ENCODE measurements at regions not wholly inside any gene's neighbourhood (a gene's known extent, or its start where the extent isn't known, plus 50 kb on each side); places are given as distances from the start of the nearest gene placed in this dataset.

DNA sequence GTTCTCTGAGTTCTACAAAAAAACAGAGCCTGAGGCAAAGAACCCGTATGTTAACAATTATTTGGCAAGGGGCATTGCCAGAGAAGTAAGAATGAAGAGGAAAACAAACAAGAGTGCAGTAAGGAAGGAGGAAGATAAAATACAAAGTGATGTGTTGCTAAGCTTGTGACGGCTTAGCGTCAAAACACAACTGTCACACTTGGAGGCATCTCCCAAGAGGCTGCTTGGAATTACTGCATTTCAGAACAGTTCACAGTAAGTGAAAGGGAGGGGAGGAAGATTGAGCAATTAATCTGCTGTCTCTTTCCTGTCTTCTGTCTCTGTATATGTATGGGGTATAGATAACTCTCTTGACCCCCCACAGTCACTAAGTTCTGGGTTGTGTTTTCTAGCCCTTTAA is 1017.0 kb upstream of the TMPRSS15 start:
- Histone ChIP-seq H3K4me3 (ENCODE audit: insufficient read depth in 1 of 2, low read depth in 1 of 2, low read length in 2 of 2) (no peak overlapping the region), H2BK5ac (ENCODE audit: low read depth, low read length, poor library complexity, severe bottlenecking) (no peak overlapping the region), H3K27me3 (ENCODE audit: control insufficient read depth in 1 of 2, insufficient read depth in 1 of 2, low read length in 2 of 2) (no peaks in the 10 kb centered on the region), H3K27ac (ENCODE audit: low read length, poor library complexity, severe bottlenecking) (no peak overlapping the region), H3K23ac (ENCODE audit: low read length in 2 of 2) (no peak overlapping the region), H3K79me1 (replicated peaks; ENCODE audit: low read length, poor library complexity, severe bottlenecking) (no peaks in the 10 kb centered on the region), H3K18ac (ENCODE audit: low read depth in 1 of 2, low read length in 2 of 2) (no peak overlapping the region), H3K4me1 (ENCODE audit: control insufficient read depth, insufficient read depth, low read depth, low read length) (no peaks in the 10 kb centered on the region), H2AFZ (ENCODE audit: low read depth, low read length) (no peak overlapping the region), H3K4me2 (ENCODE audit: low read length, poor library complexity, severe bottlenecking) (no peak overlapping the region), H3K36me3 (ENCODE audit: control insufficient read depth in 1 of 2, insufficient read depth in 2 of 2, low read depth in 1 of 2, low read length in 2 of 2) (no peaks in the 10 kb centered on the region), H2BK12ac (ENCODE audit: low read length in 2 of 2) (no peak overlapping the region), H3K14ac (ENCODE audit: low read length in 2 of 2) (no peak overlapping the region), H2BK120ac (ENCODE audit: low read depth, low read length) (no peak overlapping the region), H4K91ac (ENCODE audit: low read length) (no peak overlapping the region), H2BK15ac (ENCODE audit: low read depth, poor library complexity, severe bottlenecking) (no peak overlapping the region), H3K9ac (ENCODE audit: low read length) (no peak overlapping the region), H4K8ac (ENCODE audit: low read length) (no peak overlapping the region), H3K9me3 (ENCODE audit: control insufficient read depth, low read length) (peaks cover 12% of the 10 kb centered on the region), H3K4ac (ENCODE audit: low read depth in 1 of 2, low read length in 2 of 2) (no peak overlapping the region), H2AK5ac (ENCODE audit: low read length, severe bottlenecking) (no peak overlapping the region)
- no peak for DNase-seq
- 30% methylated on average over 3 of the region's 3 CpGs for WGBS

GRCh38 chr21:19433623-19434022 is 1030.0 kb upstream of the TMPRSS15 start:
- Histone ChIP-seq H3K23ac (ENCODE audit: low read length in 2 of 2) (no peak overlapping the region), H3K4me2 (ENCODE audit: low read length, poor library complexity, severe bottlenecking) (no peak overlapping the region), H2AK5ac (ENCODE audit: low read length, severe bottlenecking) (no peak overlapping the region), H2BK120ac (ENCODE audit: low read depth, low read length) (no peak overlapping the region), H2BK12ac (ENCODE audit: low read length in 2 of 2) (no peak overlapping the region), H2BK5ac (ENCODE audit: low read depth, low read length, poor library complexity, severe bottlenecking) (no peak overlapping the region), H3K4me1 (ENCODE audit: control insufficient read depth, insufficient read depth, low read depth, low read length) (no peaks in the 10 kb centered on the region), H3K9ac (ENCODE audit: low read length) (no peak overlapping the region), H4K91ac (ENCODE audit: low read length) (no peak overlapping the region), H3K79me1 (replicated peaks; ENCODE audit: low read length, poor library complexity, severe bottlenecking) (no peaks in the 10 kb centered on the region), H3K4ac (ENCODE audit: low read depth in 1 of 2, low read length in 2 of 2) (no peak overlapping the region), H3K27ac (ENCODE audit: low read length, poor library complexity, severe bottlenecking) (no peak overlapping the region), H3K27me3 (ENCODE audit: control insufficient read depth in 1 of 2, insufficient read depth in 1 of 2, low read length in 2 of 2) (no peaks in the 10 kb centered on the region), H2AFZ (ENCODE audit: low read depth, low read length) (no peak overlapping the region), H3K14ac (ENCODE audit: low read length in 2 of 2) (no peak overlapping the region), H4K8ac (ENCODE audit: low read length) (no peak overlapping the region), H3K18ac (ENCODE audit: low read depth in 1 of 2, low read length in 2 of 2) (no peak overlapping the region), H3K4me3 (ENCODE audit: insufficient read depth in 1 of 2, low read depth in 1 of 2, low read length in 2 of 2) (no peak overlapping the region), H3K9me3 (ENCODE audit: control insufficient read depth, low read length) (peaks cover 14% of the 10 kb centered on the region), H3K36me3 (ENCODE audit: control insufficient read depth in 1 of 2, insufficient read depth in 2 of 2, low read depth in 1 of 2, low read length in 2 of 2) (no peaks in the 10 kb centered on the region), H2BK15ac (ENCODE audit: low read depth, poor library complexity, severe bottlenecking) (no peak overlapping the region)
- no peak for DNase-seq
- 70% methylated on average over 2 of the region's 4 CpGs for WGBS

DNA sequence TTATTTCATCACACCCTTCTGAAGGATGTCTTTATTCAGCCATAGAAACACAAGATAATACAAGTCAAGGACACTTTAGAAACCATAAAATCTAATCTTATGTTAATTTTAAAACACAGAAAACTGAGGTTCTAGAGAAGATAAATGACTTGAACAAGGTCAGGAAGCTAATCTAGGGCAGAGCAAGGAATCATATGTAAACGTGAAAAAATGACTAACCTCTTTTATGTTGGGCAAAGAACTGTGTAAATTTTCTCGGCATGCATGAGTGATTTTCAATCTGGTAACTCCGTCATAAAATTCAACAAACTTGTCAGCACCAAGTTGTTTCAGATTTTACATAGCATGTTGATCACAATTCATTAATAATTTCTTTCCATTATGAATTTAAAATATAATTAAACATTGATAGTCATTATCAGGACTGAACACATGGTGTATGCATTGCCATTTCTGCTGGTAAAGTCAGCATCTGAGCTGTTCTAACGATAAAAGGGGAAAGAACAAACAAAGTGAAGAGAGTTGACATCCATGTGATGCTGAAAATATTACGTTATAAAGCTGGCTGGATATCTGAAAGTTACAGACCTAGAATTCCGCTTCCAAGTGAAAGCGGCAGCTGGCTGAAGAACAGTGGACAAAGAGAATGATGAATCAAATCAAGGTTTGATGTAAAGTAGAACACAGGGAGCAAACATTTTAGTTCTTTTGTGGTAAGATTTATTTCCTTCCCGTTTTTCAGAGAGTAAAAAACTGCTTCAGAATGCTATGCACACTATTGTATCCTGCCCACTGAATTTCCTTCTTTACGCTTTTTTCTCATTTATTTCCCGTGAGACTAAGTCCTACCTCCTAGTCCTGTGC is 1037.4 kb upstream of the TMPRSS15 start:
- Histone ChIP-seq H4K91ac (ENCODE audit: low read length) (no peak overlapping the region), H3K4me1 (ENCODE audit: control insufficient read depth, insufficient read depth, low read depth, low read length) (no peaks in the 10 kb centered on the region), H3K9me3 (ENCODE audit: control insufficient read depth, low read length) (peaks cover 3% of the 10 kb centered on the region), H3K36me3 (ENCODE audit: control insufficient read depth in 1 of 2, insufficient read depth in 2 of 2, low read depth in 1 of 2, low read length in 2 of 2) (no peaks in the 10 kb centered on the region), H2BK15ac (ENCODE audit: low read depth, poor library complexity, severe bottlenecking) (no peak overlapping the region), H3K23ac (ENCODE audit: low read length in 2 of 2) (no peak overlapping the region), H2BK5ac (ENCODE audit: low read depth, low read length, poor library complexity, severe bottlenecking) (no peak overlapping the region), H3K4ac (ENCODE audit: low read depth in 1 of 2, low read length in 2 of 2) (no peak overlapping the region), H3K4me2 (ENCODE audit: low read length, poor library complexity, severe bottlenecking) (no peak overlapping the region), H3K27me3 (ENCODE audit: control insufficient read depth in 1 of 2, insufficient read depth in 1 of 2, low read length in 2 of 2) (no peaks in the 10 kb centered on the region), H2AFZ (ENCODE audit: low read depth, low read length) (no peak overlapping the region), H3K14ac (ENCODE audit: low read length in 2 of 2) (no peak overlapping the region), H3K9ac (ENCODE audit: low read length) (no peak overlapping the region), H2BK120ac (ENCODE audit: low read depth, low read length) (no peak overlapping the region), H3K79me1 (replicated peaks; ENCODE audit: low read length, poor library complexity, severe bottlenecking) (no peaks in the 10 kb centered on the region), H3K4me3 (ENCODE audit: insufficient read depth in 1 of 2, low read depth in 1 of 2, low read length in 2 of 2) (no peak overlapping the region), H3K18ac (ENCODE audit: low read depth in 1 of 2, low read length in 2 of 2) (no peak overlapping the region), H2BK12ac (ENCODE audit: low read length in 2 of 2) (no peak overlapping the region), H2AK5ac (ENCODE audit: low read length, severe bottlenecking) (no peak overlapping the region), H4K8ac (ENCODE audit: low read length) (no peak overlapping the region), H3K27ac (ENCODE audit: low read length, poor library complexity, severe bottlenecking) (no peak overlapping the region)
- no peak for DNase-seq
- WGBS: 75% methylated on average over 8 of the region's 10 CpGs

GRCh38 chr21:19458295-19458694 is 1054.7 kb upstream of the TMPRSS15 start:
- Histone ChIP-seq H3K27me3 (ENCODE audit: control insufficient read depth in 1 of 2, insufficient read depth in 1 of 2, low read length in 2 of 2) (no peaks in the 10 kb centered on the region), H2BK12ac (ENCODE audit: low read length in 2 of 2) (no peak overlapping the region), H3K4ac (ENCODE audit: low read depth in 1 of 2, low read length in 2 of 2) (no peak overlapping the region), H3K9ac (ENCODE audit: low read length) (no peak overlapping the region), H3K23ac (ENCODE audit: low read length in 2 of 2) (no peak overlapping the region), H3K18ac (ENCODE audit: low read depth in 1 of 2, low read length in 2 of 2) (no peak overlapping the region), H4K8ac (ENCODE audit: low read length) (no peak overlapping the region), H2AK5ac (ENCODE audit: low read length, severe bottlenecking) (no peak overlapping the region), H2BK5ac (ENCODE audit: low read depth, low read length, poor library complexity, severe bottlenecking) (no peak overlapping the region), H3K4me2 (ENCODE audit: low read length, poor library complexity, severe bottlenecking) (no peak overlapping the region), H3K79me1 (replicated peaks; ENCODE audit: low read length, poor library complexity, severe bottlenecking) (no peaks in the 10 kb centered on the region), H3K4me3 (ENCODE audit: insufficient read depth in 1 of 2, low read depth in 1 of 2, low read length in 2 of 2) (no peak overlapping the region), H3K27ac (ENCODE audit: low read length, poor library complexity, severe bottlenecking) (no peak overlapping the region), H3K4me1 (ENCODE audit: control insufficient read depth, insufficient read depth, low read depth, low read length) (peaks cover 2% of the 10 kb centered on the region), H3K14ac (ENCODE audit: low read length in 2 of 2) (no peak overlapping the region), H4K91ac (ENCODE audit: low read length) (no peak overlapping the region), H2AFZ (ENCODE audit: low read depth, low read length) (no peak overlapping the region), H2BK120ac (ENCODE audit: low read depth, low read length) (no peak overlapping the region), H2BK15ac (ENCODE audit: low read depth, poor library complexity, severe bottlenecking) (no peak overlapping the region), H3K36me3 (ENCODE audit: control insufficient read depth in 1 of 2, insufficient read depth in 2 of 2, low read depth in 1 of 2, low read length in 2 of 2) (no peaks in the 10 kb centered on the region), H3K9me3 (ENCODE audit: control insufficient read depth, low read length) (peaks cover 7% of the 10 kb centered on the region)
- WGBS: 83% methylated on average over 1 of the region's 1 CpG
- no peak for DNase-seq

All from mesenchymal stem cell (in vitro differentiated cells and primary cell).